Smooth muscle cell (in vitro differentiated cells): ENCODE measurements at regions not wholly inside any gene's neighbourhood (a gene's known extent, or its start where the extent isn't known, plus 50 kb on each side); places are given as distances from the start of the nearest gene placed in this dataset.

Experiments
- DNase-seq: peaks from one replicate; lab custom pipeline; 2025; ENCODE audit not compliant: unreplicated experiment; lab: John Stamatoyannopoulos, UW
- H2AFZ ChIP-seq: fragments of 200-600 bp; sonication (generic); 2 replicates; pipeline ENCODE4 v1.6.0; 2016; ENCODE audit warnings: antibody characterized with exemption, low read depth, mild to moderate bottlenecking
- H3F3A ChIP-seq: fragments of 200-600 bp; sonication (generic); 2 replicates; pipeline ENCODE4 v1.6.0; 2017; ENCODE audit warnings: antibody characterized with exemption, low read depth
- H3K27ac ChIP-seq: fragments of 200-600 bp; sonication (generic); 2 replicates; pipeline ENCODE4 v1.5.1; 2016; ENCODE audit warnings: low read depth, mild to moderate bottlenecking
- H3K27me3 ChIP-seq: fragments of 200-600 bp; sonication (generic); 2 replicates; pipeline ENCODE4 v1.6.1; 2016; ENCODE audit warnings: low read depth, mild to moderate bottlenecking
- H3K36me3 ChIP-seq: fragments of 200-600 bp; sonication (generic); 2 replicates; pipeline ENCODE4 v1.5.1; 2016; ENCODE audit warnings: low read depth
- H3K4me1 ChIP-seq: fragments of 200-600 bp; sonication (generic); 2 replicates; pipeline ENCODE4 v1.5.1; 2016; ENCODE audit warnings: low read depth
- H3K4me2 ChIP-seq: fragments of 200-600 bp; sonication (generic); 2 replicates; pipeline ENCODE4 v1.6.0; 2016; ENCODE audit warnings: mild to moderate bottlenecking
- H3K4me3 ChIP-seq: fragments of 200-600 bp; sonication (generic); 2 replicates; pipeline ENCODE4 v1.5.1; 2016; ENCODE audit warnings: mild to moderate bottlenecking
- H3K79me2 ChIP-seq: fragments of 200-600 bp; sonication (generic); 2 replicates; pipeline ENCODE4 v1.6.0; 2016; ENCODE audit warnings: low read depth, mild to moderate bottlenecking
- H3K9ac ChIP-seq: fragments of 200-600 bp; sonication (generic); 2 replicates; pipeline ENCODE4 v1.6.0; 2016; ENCODE audit warnings: low read depth
- H3K9me3 ChIP-seq: fragments of 200-600 bp; sonication (generic); replicated peaks from 2 replicates; pipeline ENCODE4 v1.5.1; 2016; ENCODE audit warnings: low read depth
- H4K20me1 ChIP-seq: fragments of 200-600 bp; sonication (generic); 2 replicates; pipeline ENCODE4 v1.6.0; 2016; ENCODE audit warnings: low read depth
- CTCF ChIP-seq: fragments of 200-600 bp; sonication (generic); IDR thresholded peaks from 2 replicates; pipeline ENCODE4 v1.5.1; 2017; ENCODE audit warnings: borderline replicate concordance, mild to moderate bottlenecking, antibody characterized with exemption; ENCODE audit not compliant: insufficient read depth, poor library complexity, severe bottlenecking
- WGBS: methylation state at CpG from one replicate; pipeline ENCODE4 v1.1.7; 2016; ENCODE audit warnings: low lambda C conversion rate; 5-methylcytosine and 5-hydroxymethylcytosine counted together

- H2AFZ ChIP-seq, result no peak overlapping the region
- no peaks in the 10 kb centered on the region for H3K36me3 ChIP-seq
- 94% methylated on average over 18 of the region's 18 CpGs for WGBS
- no peaks in the 10 kb centered on the region for H4K20me1 ChIP-seq
- TF ChIP-seq CTCF, result no peak
- H3K4me3 ChIP-seq, result no peak overlapping the region
- H3K9me3 ChIP-seq, result no peaks in the 10 kb centered on the region
- no peak overlapping the region for H3K9ac ChIP-seq
- H3K79me2 ChIP-seq, result no peaks in the 10 kb centered on the region
- no peaks in the 10 kb centered on the region for H3K4me1 ChIP-seq
- DNase-seq, result no peak
- H3K4me2 ChIP-seq, result no peak overlapping the region
- no peak overlapping the region for H3K27ac ChIP-seq
- H3F3A ChIP-seq, result no peaks in the 10 kb centered on the region
- peaks cover 7% of the 10 kb centered on the region for H3K27me3 ChIP-seq
These were observed 307.3 kb upstream of the IRX1 start for GRCh38 chr5:3288325-3288724.

GRCh38 chr5:3287516-3287915, 308.1 kb upstream of the IRX1 start:
- no peaks in the 10 kb centered on the region for H3K36me3 ChIP-seq
- no peak overlapping the region for H3K4me3 ChIP-seq
- no peaks in the 10 kb centered on the region for H3F3A ChIP-seq
- no peak overlapping the region for H3K4me2 ChIP-seq
- no peaks in the 10 kb centered on the region for H3K9me3 ChIP-seq
- H4K20me1 ChIP-seq, result no peaks in the 10 kb centered on the region
- H2AFZ ChIP-seq, result no peak overlapping the region
- H3K4me1 ChIP-seq, result no peaks in the 10 kb centered on the region
- no peaks in the 10 kb centered on the region for H3K79me2 ChIP-seq
- no peak for DNase-seq
- no peak overlapping the region for H3K9ac ChIP-seq
- H3K27me3 ChIP-seq, result peaks cover 7% of the 10 kb centered on the region
- 87% methylated on average over 9 of the region's 9 CpGs for WGBS
- no peak overlapping the region for H3K27ac ChIP-seq
- no peak for TF ChIP-seq CTCF

GRCh38 chr5:3285621-3286020, 310.0 kb upstream of the IRX1 start:
- 91% methylated on average over 13 of the region's 13 CpGs for WGBS
- H3K4me1 ChIP-seq, result no peaks in the 10 kb centered on the region
- TF ChIP-seq CTCF, result no peak
- H3K9ac ChIP-seq, result no peak overlapping the region
- H3K79me2 ChIP-seq, result no peaks in the 10 kb centered on the region
- no peaks in the 10 kb centered on the region for H3K9me3 ChIP-seq
- H3K4me2 ChIP-seq, result no peak overlapping the region
- peaks cover 12% of the 10 kb centered on the region for H3K27me3 ChIP-seq
- no peak for DNase-seq
- H3K27ac ChIP-seq, result no peak overlapping the region
- H4K20me1 ChIP-seq, result no peaks in the 10 kb centered on the region
- H3F3A ChIP-seq, result no peaks in the 10 kb centered on the region
- H2AFZ ChIP-seq, result no peak overlapping the region
- no peaks in the 10 kb centered on the region for H3K36me3 ChIP-seq
- no peak overlapping the region for H3K4me3 ChIP-seq

GRCh38 chr5:3284506-3284905, 311.1 kb upstream of the IRX1 start:
- no peaks in the 10 kb centered on the region for H4K20me1 ChIP-seq
- WGBS, result 78% methylated on average over 5 of the region's 5 CpGs
- H3K27ac ChIP-seq, result no peak overlapping the region
- no peak for TF ChIP-seq CTCF
- H3K27me3 ChIP-seq, result peaks cover 23% of the 10 kb centered on the region
- H3K36me3 ChIP-seq, result no peaks in the 10 kb centered on the region
- H2AFZ ChIP-seq, result no peak overlapping the region
- H3K9ac ChIP-seq, result no peak overlapping the region
- H3K4me3 ChIP-seq, result no peak overlapping the region
- no peaks in the 10 kb centered on the region for H3K9me3 ChIP-seq
- H3F3A ChIP-seq, result no peaks in the 10 kb centered on the region
- no peak for DNase-seq
- no peak overlapping the region for H3K4me2 ChIP-seq
- H3K79me2 ChIP-seq, result no peaks in the 10 kb centered on the region
- no peaks in the 10 kb centered on the region for H3K4me1 ChIP-seq
